Renal cortex interstitium (tissue), 11 donors: ENCODE measurements at regions not wholly inside any gene's neighbourhood (a gene's known extent, or its start where the extent isn't known, plus 50 kb on each side); places are given as distances from the start of the nearest gene placed in this dataset.
A peak's percentile ranks its signal among the peaks of the same experiment; 100 is the strongest.

Experiments
- DNase-seq, 11 donors: peaks; one replicate each; pipeline ENCODE4 v3.0.0-alpha.2; 2013; ENCODE audit warnings: low read depth in 9 of 11, low spot score in 4 of 11; ENCODE audit errors: extremely low read depth in 1 of 11

DNA sequence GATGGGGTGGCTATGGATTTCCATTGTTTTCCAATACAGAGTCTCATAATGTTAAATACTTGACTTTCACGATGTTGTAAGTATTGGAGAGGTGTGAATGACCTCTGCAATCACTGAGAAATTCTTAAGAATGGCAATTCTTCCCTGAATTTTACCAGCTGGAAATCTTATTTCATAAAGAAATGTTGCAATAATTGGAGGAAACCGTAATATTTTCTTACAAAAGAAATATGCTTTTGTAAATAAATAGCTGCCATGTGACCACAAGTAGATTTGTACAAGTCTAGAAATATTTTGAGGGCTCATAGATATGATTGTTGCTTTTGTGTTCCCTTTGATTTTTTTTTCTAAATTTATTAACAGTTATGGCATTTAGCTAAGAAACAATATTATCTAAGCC is 308.7 kb upstream of the ATP2B1 start:
- DNase-seq = no peak

GRCh38 chr12:90015228-90015627 is 306.6 kb upstream of the ATP2B1 start:
- DNase-seq = no peak

DNA sequence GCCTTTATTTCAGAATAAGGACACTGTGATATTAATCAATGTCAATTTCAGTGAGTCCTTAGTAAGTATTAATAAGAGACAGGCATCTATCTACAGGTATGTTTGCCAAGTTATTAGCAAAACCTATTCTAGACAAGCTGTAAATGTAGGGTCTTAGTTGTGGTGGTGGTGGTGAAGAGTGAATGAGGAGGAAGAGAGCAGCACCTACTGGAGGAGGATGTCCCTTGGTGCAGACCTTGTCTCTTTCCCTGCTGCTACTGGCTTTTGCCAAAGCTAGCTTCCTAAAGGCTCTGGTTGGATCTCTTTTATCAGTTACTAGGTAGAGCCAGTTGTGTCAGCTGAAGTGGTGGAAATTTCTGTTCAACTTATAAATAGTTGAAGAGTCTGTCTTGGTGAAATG is 304.8 kb upstream of the ATP2B1 start:
- no peak for DNase-seq

GRCh38 chr12:90010089-90010488 is 301.5 kb upstream of the ATP2B1 start:
- DNase-seq = no peak

GRCh38 chr12:90008277-90008676 is 299.6 kb upstream of the ATP2B1 start:
- DNase-seq = no peak

- no peak for DNase-seq
These were observed 295.9 kb upstream of the ATP2B1 start for GRCh38 chr12:90004319-90005074.

DNA sequence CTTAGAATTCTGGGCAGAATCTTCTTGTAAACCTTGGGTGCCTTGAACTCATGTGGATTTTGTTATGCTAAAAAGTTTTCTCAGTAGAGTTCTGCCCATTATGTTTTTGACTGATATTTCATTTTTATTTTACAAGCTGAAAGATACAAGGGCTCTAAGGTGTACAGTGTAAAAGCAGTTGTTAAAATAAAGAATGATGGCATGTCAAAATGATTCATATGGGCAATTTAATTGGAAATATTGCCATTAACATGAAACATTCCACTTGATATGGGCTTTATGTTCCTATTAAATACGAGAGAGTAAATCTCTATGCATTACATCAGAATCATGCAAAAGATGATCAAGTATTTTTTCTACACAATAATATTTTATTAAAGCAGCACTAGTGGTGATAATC is 295.1 kb upstream of the ATP2B1 start:
- DNase-seq = no peak

DNA sequence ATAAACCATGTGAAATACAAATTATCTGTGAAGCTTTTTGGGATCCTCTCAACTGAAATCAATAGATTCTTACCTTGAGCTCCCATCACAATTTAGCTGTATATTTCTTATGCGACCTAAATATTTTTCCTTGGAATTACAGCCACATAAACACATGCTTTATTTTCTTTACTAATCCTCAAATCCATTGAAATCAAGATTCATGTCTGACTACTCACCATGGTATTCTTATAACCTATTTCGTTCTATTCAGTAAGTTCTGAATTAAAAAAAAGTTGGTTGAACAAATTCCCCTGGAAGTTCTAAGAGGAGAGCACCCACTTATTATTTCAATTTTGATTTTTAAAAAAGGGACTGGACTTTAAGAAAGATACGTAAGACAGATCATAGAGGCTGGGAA is 292.1 kb upstream of the ATP2B1 start:
- DNase-seq = no peak

GRCh38 chr12:89999699-90000505 is 291.3 kb upstream of the ATP2B1 start:
- DNase-seq = peak in 1 of 11 donors; percentile 37

GRCh38 chr12:89995870-89996269 is 287.2 kb upstream of the ATP2B1 start:
- no peak for DNase-seq

- DNase-seq = no peak
These were observed 286.3 kb upstream of the ATP2B1 start for GRCh38 chr12:89994911-89995310.

DNA sequence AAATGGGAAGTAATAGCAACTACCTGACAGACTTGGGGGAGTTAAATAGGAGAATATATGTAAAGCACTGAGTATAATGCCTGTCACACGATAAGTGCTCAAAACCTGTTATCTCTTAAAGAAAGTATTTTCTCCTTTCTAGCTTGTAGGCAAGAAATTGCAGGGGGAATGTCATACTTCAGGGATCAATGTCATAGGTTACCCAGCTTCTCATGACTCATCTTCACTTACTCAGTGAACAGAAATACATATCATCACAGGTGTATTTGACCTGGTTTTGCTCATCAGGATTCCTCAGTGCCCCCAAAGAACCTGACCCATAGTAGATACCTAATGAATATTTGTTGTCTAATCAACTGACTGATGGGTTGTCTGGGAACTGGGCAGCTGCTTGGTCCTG is 285.0 kb upstream of the ATP2B1 start:
- DNase-seq = no peak

DNA sequence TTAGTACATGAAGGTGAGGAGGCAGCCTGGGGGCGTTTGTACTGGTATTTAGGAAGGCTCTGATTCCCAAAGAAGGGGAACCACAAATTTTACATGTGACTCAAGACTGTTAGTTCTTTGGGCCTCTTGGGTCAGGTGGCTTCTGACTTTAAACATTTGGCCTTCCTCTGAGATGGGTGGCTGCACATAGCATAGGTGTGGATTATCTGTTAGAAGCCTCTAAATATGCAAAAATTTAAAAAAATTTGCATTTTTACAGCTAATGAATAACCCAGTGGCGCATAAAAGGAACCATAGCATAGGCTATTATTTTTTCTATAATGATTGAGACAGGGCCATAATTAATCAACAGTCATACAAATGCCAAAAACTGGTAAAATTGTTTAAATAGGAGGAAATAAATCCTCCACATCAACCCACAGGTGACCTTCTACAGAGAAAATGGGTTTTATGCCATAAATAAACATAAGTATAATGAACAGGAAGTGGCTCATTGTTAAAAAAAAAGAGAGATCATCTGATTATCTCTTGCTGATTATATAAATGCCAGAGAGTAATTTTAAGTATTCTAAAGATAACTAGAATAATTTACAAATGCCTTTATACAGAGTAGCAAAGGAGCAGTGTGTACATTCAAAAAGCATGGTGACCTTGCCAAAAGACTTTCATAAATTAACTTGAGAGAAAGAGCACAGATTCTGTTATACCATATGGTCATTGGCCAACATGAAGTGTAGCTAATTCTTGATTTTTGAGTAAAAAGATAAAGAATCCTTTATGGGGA is 284.2 kb upstream of the ATP2B1 start:
- DNase-seq = peak in 1 of 11 donors; percentile 28

DNA sequence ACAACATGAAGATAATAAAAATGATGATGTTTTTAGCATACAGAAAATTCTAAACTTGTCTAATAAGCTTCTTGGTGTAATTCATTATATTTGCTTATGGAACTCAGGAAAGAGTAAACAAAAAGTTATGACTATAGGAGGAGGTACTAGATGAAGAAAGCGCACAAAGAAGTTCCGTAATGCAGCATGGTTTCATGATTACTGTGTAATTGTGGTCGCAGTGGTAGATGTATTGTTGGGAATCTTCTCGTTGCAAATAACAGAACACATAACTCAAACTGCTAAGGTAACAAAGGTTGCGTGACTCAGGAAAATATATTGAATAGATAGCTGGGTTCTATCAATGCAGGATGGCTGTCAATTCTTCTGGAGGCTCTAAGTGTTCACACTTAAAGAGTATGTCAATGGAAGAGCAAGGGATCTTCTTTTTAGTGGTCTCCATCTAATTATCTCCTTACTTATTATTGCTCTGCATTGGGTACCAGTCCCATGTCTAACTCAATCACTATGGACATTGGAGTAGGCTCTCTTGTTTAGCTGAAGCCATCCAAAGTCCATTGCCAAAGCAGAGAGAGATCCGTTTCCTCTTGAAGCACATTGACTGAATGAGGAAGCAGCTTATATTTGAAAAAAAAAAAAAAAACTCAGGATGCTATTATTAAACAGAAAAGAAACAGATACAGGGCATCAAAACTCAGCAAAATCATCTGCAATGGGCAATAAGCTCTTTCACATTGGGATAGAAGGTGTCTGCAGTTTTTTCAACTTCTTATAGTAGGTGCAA is 283.4 kb upstream of the ATP2B1 start:
- no peak for DNase-seq

GRCh38 chr12:89988188-89988915 is 279.7 kb upstream of the ATP2B1 start:
- DNase-seq = no peak

GRCh38 chr12:89985935-89986334 is 277.3 kb upstream of the ATP2B1 start:
- no peak for DNase-seq

GRCh38 chr12:89984846-89985245 is 276.2 kb upstream of the ATP2B1 start:
- no peak for DNase-seq

- no peak for DNase-seq
These were observed 275.0 kb upstream of the ATP2B1 start for GRCh38 chr12:89983622-89984021.
